HUES6 (cell line): ENCODE measurements at regions not wholly inside any gene's neighbourhood (a gene's known extent, or its start where the extent isn't known, plus 50 kb on each side); places are given as distances from the start of the nearest gene placed in this dataset.

Experiments
- H3K27ac ChIP-seq: 2 replicates; pipeline ENCODE4 v1.7.0; 2013; ENCODE audit warnings: low read depth, mild to moderate bottlenecking, low read length, inconsistent platforms
- H3K27me3 ChIP-seq: 2 replicates; pipeline ENCODE4 v1.6.1; 2013; ENCODE audit warnings: low read length; ENCODE audit not compliant: control insufficient read depth, insufficient read depth
- H3K36me3 ChIP-seq: 2 replicates; pipeline ENCODE4 v1.6.1; 2013; ENCODE audit warnings: low read length; ENCODE audit not compliant: control insufficient read depth, insufficient read depth
- H3K4me1 ChIP-seq: 2 replicates; pipeline ENCODE4 v1.6.1; 2013; ENCODE audit warnings: low read length; ENCODE audit not compliant: control insufficient read depth, insufficient read depth
- H3K4me3 ChIP-seq: 2 replicates; pipeline ENCODE4 v1.5.1; 2013; ENCODE audit warnings: low read depth, low read length
- H3K9ac ChIP-seq: one replicate; pipeline ENCODE4 v1.6.1; 2013; ENCODE audit warnings: mild to moderate bottlenecking, low read length
- H3K9me3 ChIP-seq: 2 replicates; pipeline ENCODE4 v1.6.1; 2013; ENCODE audit warnings: low read depth, low read length; ENCODE audit not compliant: control insufficient read depth, insufficient read depth

DNA sequence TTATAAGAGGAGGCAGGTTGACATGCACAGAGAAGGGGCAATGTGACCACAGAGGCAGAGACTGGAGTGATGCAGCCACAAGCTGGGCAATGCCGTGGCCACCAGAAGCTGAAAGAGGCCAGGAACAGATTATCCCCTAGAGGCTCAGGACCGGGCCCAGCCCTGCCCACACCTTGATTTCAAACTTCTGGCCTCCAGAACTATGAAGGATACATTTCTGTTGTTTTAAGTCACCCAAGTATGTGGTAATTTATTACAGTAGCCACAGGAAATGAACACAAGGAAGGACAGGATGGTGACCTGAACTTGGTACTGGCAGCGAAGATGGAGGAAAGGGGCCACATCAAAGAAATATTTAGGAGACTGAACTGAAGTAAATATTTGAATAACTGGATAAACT, 66.8 kb upstream of the RIOK3 start:
- no peak overlapping the region for H3K4me3 ChIP-seq
- H3K4me1 ChIP-seq, result no peaks in the 10 kb centered on the region; the same call in 1 of the 2 replicates
- H3K9me3 ChIP-seq, result no peaks in the 10 kb centered on the region
- H3K27me3 ChIP-seq, result no peaks in the 10 kb centered on the region
- H3K9ac ChIP-seq, result no peak overlapping the region
- H3K27ac ChIP-seq, result no peak overlapping the region
- H3K36me3 ChIP-seq, result peaks cover 5% of the 10 kb centered on the region

DNA sequence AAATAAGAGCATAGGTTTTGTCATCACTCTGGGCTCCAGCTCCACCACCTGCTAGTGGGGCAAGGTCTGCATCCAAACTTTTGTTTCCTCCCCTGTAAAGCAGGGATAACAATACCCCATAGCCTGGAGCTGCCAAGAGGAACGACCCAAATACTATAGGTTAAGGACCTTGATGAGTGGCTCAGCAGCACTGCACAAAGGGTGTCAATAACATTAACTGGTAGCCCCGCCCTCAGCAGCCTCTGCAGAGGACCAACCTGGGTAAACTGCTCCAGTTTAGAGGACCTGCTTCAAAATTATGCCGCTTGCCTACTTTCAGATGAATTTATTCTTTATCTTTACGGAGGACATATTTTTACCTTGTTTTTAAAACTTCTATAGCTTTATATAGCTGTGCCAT, 65.8 kb upstream of the RIOK3 start:
- H3K36me3 ChIP-seq, result peaks cover 5% of the 10 kb centered on the region
- H3K4me1 ChIP-seq, result no peaks in the 10 kb centered on the region; the same call in 1 of the 2 replicates
- H3K27me3 ChIP-seq, result no peaks in the 10 kb centered on the region
- H3K27ac ChIP-seq, result no peak overlapping the region
- H3K4me3 ChIP-seq, result no peak overlapping the region
- no peaks in the 10 kb centered on the region for H3K9me3 ChIP-seq
- H3K9ac ChIP-seq, result no peak overlapping the region

DNA sequence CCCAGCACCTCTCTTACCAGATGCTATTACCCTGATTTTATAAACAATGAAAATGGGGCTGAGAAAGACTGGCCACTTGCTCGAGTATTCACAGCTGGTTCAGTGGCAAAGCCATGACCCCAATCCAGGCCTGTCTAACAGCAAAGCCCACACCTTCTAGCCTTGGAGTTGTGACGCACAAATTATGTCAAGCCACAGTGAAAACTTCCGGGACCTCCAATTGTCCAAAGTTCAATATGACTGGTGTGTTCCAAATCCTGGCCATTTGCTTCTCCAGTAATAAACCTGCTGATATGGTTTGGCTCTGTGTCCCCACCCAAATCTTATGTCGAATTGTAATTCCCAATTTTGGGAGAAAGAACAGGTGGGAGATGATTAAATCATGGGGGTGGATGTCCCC, 64.7 kb upstream of the RIOK3 start:
- H3K27ac ChIP-seq, result no peak overlapping the region
- no peaks in the 10 kb centered on the region for H3K4me1 ChIP-seq
- no peaks in the 10 kb centered on the region for H3K27me3 ChIP-seq
- peaks cover 5% of the 10 kb centered on the region for H3K36me3 ChIP-seq
- no peaks in the 10 kb centered on the region for H3K9me3 ChIP-seq
- no peak overlapping the region for H3K9ac ChIP-seq
- no peak overlapping the region for H3K4me3 ChIP-seq

DNA sequence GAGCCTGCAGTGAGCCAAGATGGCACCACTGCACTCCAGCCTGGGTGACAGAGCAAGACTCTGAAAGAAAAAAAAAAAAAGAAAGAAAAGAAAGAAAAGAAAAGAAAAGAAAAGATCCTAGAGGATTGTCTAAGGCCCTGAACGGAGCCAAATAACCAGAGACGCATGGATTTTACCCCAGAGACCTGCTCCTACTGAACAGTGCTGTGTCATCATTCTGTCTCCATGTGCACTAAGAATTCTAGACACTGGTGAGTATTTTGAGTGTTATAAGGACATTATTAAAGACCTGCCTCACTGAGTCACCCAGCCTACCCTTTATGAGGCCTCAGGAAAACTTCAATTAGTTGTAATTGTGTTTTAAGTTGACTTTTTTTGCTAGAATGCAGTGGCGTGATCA, 61.9 kb upstream of the RIOK3 start:
- Histone ChIP-seq H3K27me3 (no peaks in the 10 kb centered on the region), H3K4me3 (no peak overlapping the region), H3K9me3 (no peaks in the 10 kb centered on the region), H3K9ac (no peak overlapping the region), H3K4me1 (0 out of 2 replicates have a peak, but pooled peaks cover 3% of the 10 kb centered on the region), H3K27ac (no peak overlapping the region), H3K36me3 (no peaks in the 10 kb centered on the region)

DNA sequence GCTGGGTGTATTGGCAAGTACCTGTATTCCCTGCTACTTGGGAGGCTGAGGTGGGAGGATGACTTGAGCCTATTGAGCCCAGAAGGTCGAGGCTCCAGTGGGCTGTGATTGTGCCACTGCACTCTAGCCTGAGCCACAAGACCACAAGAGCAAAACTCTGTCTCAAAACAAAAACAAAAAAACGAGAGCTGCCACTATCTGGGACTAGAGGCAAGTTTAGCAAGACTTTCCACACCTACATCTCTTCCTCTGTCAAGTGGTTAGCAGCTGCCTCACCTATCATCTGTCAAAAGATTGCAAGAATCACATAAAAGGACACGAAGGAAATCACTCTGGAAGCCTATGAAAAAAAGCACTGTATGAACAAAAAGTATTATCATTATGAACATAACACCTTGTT, 55.2 kb upstream of the RIOK3 start:
- Histone ChIP-seq H3K36me3 (no peaks in the 10 kb centered on the region), H3K4me1 (peaks cover 16% of the 10 kb centered on the region), H3K4me3 (no peak overlapping the region), H3K9ac (no peak overlapping the region), H3K27ac (no peak overlapping the region), H3K9me3 (no peaks in the 10 kb centered on the region), H3K27me3 (no peaks in the 10 kb centered on the region)

DNA sequence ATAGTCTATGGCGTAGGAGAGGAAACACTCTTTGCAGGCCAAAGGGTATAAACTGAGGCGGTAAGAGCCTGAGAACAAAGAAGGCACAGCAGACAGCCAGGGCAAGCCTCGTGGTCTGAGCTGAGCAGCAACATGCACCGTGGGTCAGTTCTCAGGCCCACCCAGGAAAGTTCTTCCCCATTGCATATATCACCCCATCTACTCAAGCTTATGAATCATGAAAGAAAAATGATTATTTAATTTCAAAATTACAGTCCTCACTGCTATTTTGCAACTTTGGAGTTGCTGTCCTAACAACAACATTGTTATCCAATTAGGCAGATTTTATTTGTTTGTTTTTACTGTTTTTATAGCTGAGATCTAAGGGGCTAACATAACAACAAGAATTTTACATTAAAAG, 54.7 kb upstream of the RIOK3 start:
- no peak overlapping the region for H3K27ac ChIP-seq
- H3K4me3 ChIP-seq, result no peak overlapping the region
- no peaks in the 10 kb centered on the region for H3K27me3 ChIP-seq
- peaks cover 16% of the 10 kb centered on the region for H3K4me1 ChIP-seq
- H3K9ac ChIP-seq, result no peak overlapping the region
- H3K36me3 ChIP-seq, result no peaks in the 10 kb centered on the region; the same call in 1 of the 2 replicates
- H3K9me3 ChIP-seq, result no peaks in the 10 kb centered on the region

DNA sequence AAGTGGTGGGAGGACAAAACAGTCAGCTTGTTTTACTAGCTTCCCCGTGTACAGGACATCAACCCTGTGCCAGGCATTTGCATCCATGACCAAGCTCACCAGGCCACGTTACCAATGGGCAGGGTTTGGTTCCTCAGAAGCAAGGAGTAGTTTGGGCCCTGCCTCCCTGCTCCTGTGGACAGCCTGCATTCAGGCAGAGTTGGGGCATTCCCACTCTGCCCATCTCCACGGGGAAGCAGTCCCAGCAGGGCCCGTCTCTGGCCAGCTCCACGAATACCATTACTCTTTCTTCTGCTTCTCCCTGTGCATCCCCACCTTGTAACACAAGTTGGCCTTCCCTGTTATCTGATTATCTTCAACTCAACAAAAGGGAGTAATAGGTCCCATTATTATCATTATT, 54.0 kb upstream of the RIOK3 start:
- Histone ChIP-seq H3K27ac (no peak overlapping the region), H3K4me1 (peaks cover 16% of the 10 kb centered on the region), H3K27me3 (no peaks in the 10 kb centered on the region), H3K9me3 (no peaks in the 10 kb centered on the region), H3K9ac (no peak overlapping the region), H3K36me3 (no peaks in the 10 kb centered on the region; the same call in 1 of the 2 replicates), H3K4me3 (no peak overlapping the region)

DNA sequence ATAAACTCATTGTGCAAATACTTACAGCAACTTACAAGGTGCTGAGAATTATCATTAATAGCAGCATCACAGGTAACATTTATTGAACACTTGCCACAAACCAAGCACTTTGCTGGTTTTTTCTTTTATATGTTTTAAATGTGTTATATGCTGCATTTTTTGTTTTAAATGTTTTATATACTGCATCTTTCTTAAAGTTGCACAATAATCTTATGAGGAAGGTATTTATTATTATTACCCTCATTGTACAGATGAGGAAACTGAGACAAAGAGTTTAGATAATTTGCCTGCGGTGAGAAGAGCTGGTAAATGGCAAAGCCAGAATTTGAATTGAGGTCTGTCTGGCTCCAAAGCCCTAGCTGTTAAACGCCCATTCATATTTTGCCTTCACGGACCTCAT, 52.2 kb upstream of the RIOK3 start:
- Histone ChIP-seq H3K9ac (no peak overlapping the region), H3K4me1 (peaks cover 15% of the 10 kb centered on the region), H3K36me3 (no peaks in the 10 kb centered on the region; the same call in 1 of the 2 replicates), H3K9me3 (no peaks in the 10 kb centered on the region), H3K4me3 (no peak overlapping the region), H3K27me3 (no peaks in the 10 kb centered on the region), H3K27ac (no peak overlapping the region)

DNA sequence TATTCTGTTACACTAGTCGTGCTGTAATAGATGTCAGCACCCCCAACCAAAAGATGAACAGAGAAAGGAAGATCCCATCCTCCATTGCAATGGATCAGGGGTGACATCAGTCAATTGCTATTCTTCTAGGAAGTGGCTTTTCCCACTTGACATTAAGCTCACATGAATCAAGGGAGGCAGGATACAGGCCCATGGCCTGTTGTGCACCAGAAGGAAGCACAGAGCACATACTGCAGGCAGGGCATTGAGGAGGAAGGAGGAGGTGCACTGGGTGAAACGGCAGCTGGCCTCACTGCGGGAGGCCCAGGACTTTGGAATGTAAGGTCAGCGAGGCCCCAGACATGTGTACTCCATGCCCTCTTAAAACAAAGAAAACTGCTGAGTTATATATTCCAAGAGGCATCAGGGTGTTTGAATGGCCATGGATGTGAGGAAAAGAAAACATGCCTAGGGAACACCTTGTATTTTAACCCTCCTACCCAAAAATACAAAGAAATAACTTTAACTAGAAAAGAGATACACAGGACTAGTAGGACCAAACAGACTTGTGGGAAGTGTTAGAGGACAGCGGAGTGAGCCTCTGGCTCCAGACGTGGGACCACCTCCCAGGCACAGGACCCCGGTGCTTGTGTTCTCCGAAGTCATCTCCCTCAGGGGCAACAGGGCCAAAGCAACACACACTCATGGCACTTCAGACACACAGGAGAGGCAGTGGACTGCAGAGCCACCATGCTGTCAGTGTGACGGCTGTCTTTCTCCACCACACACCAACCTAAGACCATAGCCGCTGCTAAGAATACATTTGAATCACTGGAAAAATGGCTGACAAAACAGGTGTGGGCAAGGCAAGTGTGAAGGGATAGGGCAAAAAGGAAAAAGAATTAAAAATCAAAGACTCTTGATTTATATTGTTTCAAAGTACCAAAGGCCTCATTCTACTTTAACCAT, 51.4 kb upstream of the RIOK3 start:
- H3K36me3 ChIP-seq, result no peaks in the 10 kb centered on the region; the same call in 1 of the 2 replicates
- peak overlapping the region; percentile 41 for H3K9ac ChIP-seq
- no peak overlapping the region for H3K4me3 ChIP-seq
- H3K27ac ChIP-seq, result peak overlapping the region; percentile 16; the same call in 1 of the 2 replicates
- H3K4me1 ChIP-seq, result peaks cover 13% of the 10 kb centered on the region
- H3K27me3 ChIP-seq, result no peaks in the 10 kb centered on the region
- H3K9me3 ChIP-seq, result no peaks in the 10 kb centered on the region
